HCT116 (cell line): ENCODE measurements at regions not wholly inside any gene's neighbourhood (a gene's known extent, or its start where the extent isn't known, plus 50 kb on each side); places are given as distances from the start of the nearest gene placed in this dataset.

Source experiments
- ATAC-seq: fragments of 200-7000 bp; cut with Tn5 transposase; 2 replicates; pipeline ENCODE4 v1.9.1; 2020; ENCODE audit warnings: mild to moderate bottlenecking, moderate library complexity
- BruUV-seq: library from RNA; stranded (reverse); fragments of 400-500 nt; replicated peaks from 2 replicates; lab custom pipeline; 2021; lab: Mats Ljungman, UMichigan
- CTCF ChIA-PET: fragments of 300-600 bp; sonication (Branson Sonifier 250); formaldehyde crosslinking; loops from one replicate; lab custom pipeline; 2021; ENCODE audit warnings: antibody characterized with exemption; lab: Charles Lee
- POLR2A ChIA-PET: fragments of 300-600, 350-600 bp; sonication (Branson Sonifier 250); formaldehyde crosslinking; loops from one replicate; lab custom pipeline; 2021; ENCODE audit warnings: antibody characterized with exemption; lab: Charles Lee
- RAD21 ChIA-PET, 2 experiments: fragments of 300-600 bp; sonication (Branson Sonifier 250); formaldehyde crosslinking; loops; one replicate each; lab custom pipeline; 2023; ENCODE audit warnings: low total read pairs in 2 of 2; ENCODE audit not compliant: uncharacterized antibody in 2 of 2, unreplicated experiment in 2 of 2, low non-redundant PET in 1 of 2; lab: Charles Lee
- DNase-seq: peaks from one replicate; pipeline ENCODE4 v3.0.0-alpha.2; 2010; ENCODE audit warnings: low read depth, low spot score
- H2AFZ ChIP-seq: fragments of 200-600 bp; shearing (Covaris generic), sonication (generic); 2 replicates; pipeline ENCODE4 v1.6.1; 2017; ENCODE audit warnings: low read depth, mixed run types, mixed read lengths, antibody characterized with exemption, low read length; ENCODE audit not compliant: poor library complexity, severe bottlenecking
- H3K27ac ChIP-seq: 2 replicates; pipeline ENCODE4 v1.5.1; 2012; ENCODE audit warnings: low read depth, low read length
- H3K27me3 ChIP-seq: fragments of 200-600 bp; sonication (generic); 2 replicates; pipeline ENCODE4 v1.6.1; 2016; ENCODE audit warnings: mixed run types, low read length, mixed read lengths; ENCODE audit not compliant: insufficient read depth
- H3K36me3 ChIP-seq, 2 experiments: fragments of 200-500 bp in 1 of 2; fragments of 200-600 bp in 1 of 2; sonication (Bioruptor generic) in 1 of 2; sonication (generic) in 1 of 2; 2 replicates each; pipeline versions ENCODE4 v1.5.1 to v1.6.1; 2014 to 2016; ENCODE audit warnings: low read length in 2 of 2, inconsistent platforms in 1 of 2, mixed read lengths in 1 of 2, mixed run types in 1 of 2; ENCODE audit not compliant: insufficient read depth in 2 of 2, control insufficient read depth in 1 of 2
- H3K4me1 ChIP-seq, 2 experiments: fragments of 200-600 bp in 1 of 2; sonication (generic) in 1 of 2; 2 replicates each; pipeline versions ENCODE4 v1.5.1 to v1.6.1; 2012 to 2017; ENCODE audit warnings: low read length in 2 of 2, inconsistent platforms in 1 of 2, mild to moderate bottlenecking in 1 of 2, mixed read lengths in 1 of 2, mixed run types in 1 of 2, moderate library complexity in 1 of 2; ENCODE audit not compliant: insufficient read depth in 2 of 2, control insufficient read depth in 1 of 2
- H3K4me2 ChIP-seq: fragments of 200-600 bp; sonication (generic); 2 replicates; pipeline ENCODE4 v1.6.1; 2017; ENCODE audit warnings: mixed run types, low read length, mixed read lengths
- H3K4me3 ChIP-seq, 2 experiments: fragments of 200-600 bp in 1 of 2; sonication (generic) in 1 of 2; replicated peaks in 1 of 2; 2 replicates each; pipeline ENCODE4 v1.5.1; 2011 to 2016; ENCODE audit warnings: low read length in 2 of 2, control low read depth in 1 of 2, low read depth in 1 of 2, mild to moderate bottlenecking in 1 of 2, mixed read lengths in 1 of 2, mixed run types in 1 of 2
- H3K79me2 ChIP-seq: fragments of 200-600 bp; sonication (generic); 2 replicates; pipeline ENCODE4 v1.6.1; 2017; ENCODE audit warnings: mild to moderate bottlenecking, mixed run types, low read length, moderate library complexity, mixed read lengths; ENCODE audit not compliant: insufficient read depth
- H3K9ac ChIP-seq: fragments of 200-600 bp; sonication (generic); 2 replicates; pipeline ENCODE4 v1.6.1; 2016; ENCODE audit warnings: low read length, mixed read lengths
- H3K9me2 ChIP-seq: fragments of 200-600 bp; sonication (generic), shearing (Covaris generic); 2 replicates; pipeline ENCODE4 v1.6.1; 2017; ENCODE audit warnings: mixed run types, mild to moderate bottlenecking, moderate library complexity; ENCODE audit not compliant: insufficient read depth
- H3K9me3 ChIP-seq, 2 experiments: fragments of 200-500 bp in 1 of 2; fragments of 200-600 bp in 1 of 2; sonication (Bioruptor generic) in 1 of 2; sonication (generic) in 1 of 2; 2 replicates each; pipeline ENCODE4 v1.6.1; 2014 to 2017; ENCODE audit warnings: low read length in 2 of 2, mixed read lengths in 2 of 2, inconsistent platforms in 1 of 2, low read depth in 1 of 2, mild to moderate bottlenecking in 1 of 2, mixed run types in 1 of 2, moderate library complexity in 1 of 2; ENCODE audit not compliant: control insufficient read depth in 1 of 2, insufficient read depth in 1 of 2
- H4K20me1 ChIP-seq: fragments of 200-600 bp; sonication (generic), shearing (Covaris generic); 2 replicates; pipeline ENCODE4 v1.6.1; 2017; ENCODE audit warnings: mixed run types, mild to moderate bottlenecking, moderate library complexity; ENCODE audit not compliant: insufficient read depth
- CBX3 ChIP-seq: IDR thresholded peaks from 2 replicates; pipeline ENCODE4 v1.6.1; 2012; ENCODE audit warnings: low read depth
- CEBPB ChIP-seq: IDR thresholded peaks from 2 replicates; pipeline ENCODE4 v1.6.1; 2012; ENCODE audit warnings: low read depth
- ELF1 ChIP-seq: IDR thresholded peaks from 2 replicates; pipeline ENCODE4 v1.6.1; 2012; ENCODE audit warnings: low read depth, borderline replicate concordance
- EZH2 ChIP-seq: fragments of 200-600 bp; sonication (generic); IDR thresholded peaks from 2 replicates; pipeline ENCODE4 v1.6.1; 2017; ENCODE audit warnings: antibody characterized with exemption, mixed run types
- EZH2phosphoT487 ChIP-seq: fragments of 200-600 bp; IDR thresholded peaks from 2 replicates; pipeline ENCODE4 v1.6.1; 2018; ENCODE audit warnings: antibody characterized with exemption, borderline replicate concordance
- JUND ChIP-seq: IDR thresholded peaks from 2 replicates; pipeline ENCODE4 v1.6.1; 2012
- POLR2A ChIP-seq: IDR thresholded peaks from 2 replicates; pipeline ENCODE4 v1.7.0; 2011; ENCODE audit warnings: borderline replicate concordance; ENCODE audit not compliant: insufficient read depth, insufficient read length; ENCODE audit errors: extremely low read depth
- POLR2AphosphoS5 ChIP-seq: IDR thresholded peaks from 2 replicates; pipeline ENCODE4 v1.6.1; 2011; ENCODE audit warnings: mild to moderate bottlenecking, low read depth, low read length, moderate library complexity
- RAD21 ChIP-seq: IDR thresholded peaks from 2 replicates; pipeline ENCODE4 v1.6.1; 2012; ENCODE audit warnings: low read depth, mild to moderate bottlenecking
- SIN3A ChIP-seq: IDR thresholded peaks from 2 replicates; pipeline ENCODE4 v1.6.1; 2012; ENCODE audit warnings: low read depth
- SP1 ChIP-seq: IDR thresholded peaks from 2 replicates; pipeline ENCODE4 v1.6.1; 2012; ENCODE audit warnings: low read depth
- SRF ChIP-seq: IDR thresholded peaks from 2 replicates; pipeline ENCODE4 v1.6.1; 2012; ENCODE audit warnings: low read depth
- TCF7L2 ChIP-seq: IDR thresholded peaks from 2 replicates; pipeline ENCODE4 v1.7.0; 2011; ENCODE audit warnings: borderline replicate concordance, inconsistent platforms; ENCODE audit not compliant: insufficient read depth, insufficient read length; ENCODE audit errors: extremely low read depth
- ZFX ChIP-seq: fragments of 450-650 bp; IDR thresholded peaks from 2 replicates; pipeline ENCODE4 v1.6.1; 2017
- intact Hi-C: fragments of 100-400 bp; cut with micrococcal nuclease; formaldehyde crosslinking; loops from 2 replicates; pipeline ENCODE4 v1.10.0; 2022
- TF ChIP-seq, protein P1 (sequence below): IDR thresholded peaks from 2 replicates; pipeline ENCODE4 v1.6.1; 2012
- TF ChIP-seq, protein P2 (sequence below): IDR thresholded peaks from 2 replicates; pipeline ENCODE4 v1.6.1; 2011; ENCODE audit warnings: mild to moderate bottlenecking, low read length, moderate library complexity; ENCODE audit not compliant: insufficient replicate concordance; ENCODE audit errors: extremely low read depth
- TF ChIP-seq, protein P3 (sequence below), 3 experiments: fragments of 200-600 bp in 1 of 3; sonication (generic) in 1 of 3; IDR thresholded peaks in 2 of 3; conservative IDR thresholded peaks in 1 of 3; 2 replicates each; pipeline ENCODE4 v1.5.1; 2012 to 2017; ENCODE audit warnings: low read depth in 2 of 3, low read length in 2 of 3, antibody characterized with exemption in 1 of 3, borderline replicate concordance in 1 of 3, control low read depth in 1 of 3, mild to moderate bottlenecking in 1 of 3, mixed read lengths in 1 of 3, mixed run types in 1 of 3, moderate library complexity in 1 of 3; ENCODE audit not compliant: insufficient read depth in 1 of 3

DNA sequence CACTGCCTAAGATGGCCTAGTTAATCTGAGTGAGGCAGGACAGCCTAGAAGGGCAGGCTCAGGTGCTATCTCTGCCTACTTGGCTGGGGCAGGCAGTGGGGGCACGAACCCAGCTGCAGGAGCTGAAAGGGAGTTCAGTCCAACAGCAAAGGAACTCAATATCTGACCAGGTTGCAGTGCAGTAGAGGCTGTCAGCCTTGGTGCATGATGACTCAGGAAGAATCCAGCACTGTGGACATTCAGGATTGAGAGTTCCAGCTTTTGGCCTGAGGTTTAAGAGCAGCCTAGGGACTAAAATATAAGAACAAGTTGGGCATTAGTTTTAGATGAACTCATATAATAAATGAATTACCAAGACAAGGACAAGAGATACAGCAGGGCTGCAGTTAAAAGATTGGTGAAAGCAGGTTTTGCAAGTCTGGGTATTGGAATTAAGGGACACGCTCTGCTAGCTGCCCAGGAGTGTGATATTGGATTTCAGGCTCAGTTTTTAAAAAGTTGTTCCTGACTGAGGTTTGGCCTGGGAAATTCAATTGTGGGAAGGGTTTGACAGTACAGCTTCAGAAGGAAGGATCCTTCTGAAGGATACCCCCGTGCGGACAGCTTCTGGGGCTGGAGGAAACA lies 64.7 kb upstream of the ATG10 start:
- H3K79me2 ChIP-seq: no peaks in the 10 kb centered on the region
- no peaks in the 10 kb centered on the region for H4K20me1 ChIP-seq
- BruUV-seq: no TSS peak
- no peak overlapping the region for H2AFZ ChIP-seq
- intact Hi-C loops: no loop called here
- CTCF ChIA-PET: interaction anchor here (1.6 kb wide), 1 partner anchor 259 kb away, joined by 3 read pairs; no protein-coding TSS in a partner anchor
- no peaks in the 10 kb centered on the region for H3K36me3 ChIP-seq
- H3K4me1 ChIP-seq: no peaks in the 10 kb centered on the region
- no peaks in the 10 kb centered on the region for H3K9me3 ChIP-seq
- H3K4me2 ChIP-seq: no peak overlapping the region
- DNase-seq (no peak), ATAC-seq (no peak)
- TF ChIP-seq SRF: no peak
- TF ChIP-seq RAD21: no peak
- TF ChIP-seq ELF1: no peak
- TF ChIP-seq ZFX: no peak
- TF ChIP-seq, protein P1, sequence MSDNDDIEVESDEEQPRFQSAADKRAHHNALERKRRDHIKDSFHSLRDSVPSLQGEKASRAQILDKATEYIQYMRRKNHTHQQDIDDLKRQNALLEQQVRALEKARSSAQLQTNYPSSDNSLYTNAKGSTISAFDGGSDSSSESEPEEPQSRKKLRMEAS: no peak
- TF ChIP-seq POLR2AphosphoS5: no peak
- TF ChIP-seq TCF7L2: no peak
- TF ChIP-seq JUND: no peak
- no peak for TF ChIP-seq POLR2A
- no peak for TF ChIP-seq CEBPB
- TF ChIP-seq, protein P2, sequence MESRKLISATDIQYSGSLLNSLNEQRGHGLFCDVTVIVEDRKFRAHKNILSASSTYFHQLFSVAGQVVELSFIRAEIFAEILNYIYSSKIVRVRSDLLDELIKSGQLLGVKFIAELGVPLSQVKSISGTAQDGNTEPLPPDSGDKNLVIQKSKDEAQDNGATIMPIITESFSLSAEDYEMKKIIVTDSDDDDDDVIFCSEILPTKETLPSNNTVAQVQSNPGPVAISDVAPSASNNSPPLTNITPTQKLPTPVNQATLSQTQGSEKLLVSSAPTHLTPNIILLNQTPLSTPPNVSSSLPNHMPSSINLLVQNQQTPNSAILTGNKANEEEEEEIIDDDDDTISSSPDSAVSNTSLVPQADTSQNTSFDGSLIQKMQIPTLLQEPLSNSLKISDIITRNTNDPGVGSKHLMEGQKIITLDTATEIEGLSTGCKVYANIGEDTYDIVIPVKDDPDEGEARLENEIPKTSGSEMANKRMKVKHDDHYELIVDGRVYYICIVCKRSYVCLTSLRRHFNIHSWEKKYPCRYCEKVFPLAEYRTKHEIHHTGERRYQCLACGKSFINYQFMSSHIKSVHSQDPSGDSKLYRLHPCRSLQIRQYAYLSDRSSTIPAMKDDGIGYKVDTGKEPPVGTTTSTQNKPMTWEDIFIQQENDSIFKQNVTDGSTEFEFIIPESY: no peak
- no peak for TF ChIP-seq SP1
- no peak for TF ChIP-seq EZH2
- no peak for TF ChIP-seq SIN3A
- TF ChIP-seq, protein P3, sequence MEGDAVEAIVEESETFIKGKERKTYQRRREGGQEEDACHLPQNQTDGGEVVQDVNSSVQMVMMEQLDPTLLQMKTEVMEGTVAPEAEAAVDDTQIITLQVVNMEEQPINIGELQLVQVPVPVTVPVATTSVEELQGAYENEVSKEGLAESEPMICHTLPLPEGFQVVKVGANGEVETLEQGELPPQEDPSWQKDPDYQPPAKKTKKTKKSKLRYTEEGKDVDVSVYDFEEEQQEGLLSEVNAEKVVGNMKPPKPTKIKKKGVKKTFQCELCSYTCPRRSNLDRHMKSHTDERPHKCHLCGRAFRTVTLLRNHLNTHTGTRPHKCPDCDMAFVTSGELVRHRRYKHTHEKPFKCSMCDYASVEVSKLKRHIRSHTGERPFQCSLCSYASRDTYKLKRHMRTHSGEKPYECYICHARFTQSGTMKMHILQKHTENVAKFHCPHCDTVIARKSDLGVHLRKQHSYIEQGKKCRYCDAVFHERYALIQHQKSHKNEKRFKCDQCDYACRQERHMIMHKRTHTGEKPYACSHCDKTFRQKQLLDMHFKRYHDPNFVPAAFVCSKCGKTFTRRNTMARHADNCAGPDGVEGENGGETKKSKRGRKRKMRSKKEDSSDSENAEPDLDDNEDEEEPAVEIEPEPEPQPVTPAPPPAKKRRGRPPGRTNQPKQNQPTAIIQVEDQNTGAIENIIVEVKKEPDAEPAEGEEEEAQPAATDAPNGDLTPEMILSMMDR (IDR thresholded peaks at IDR 0.05 in 2 of 3, conservative IDR thresholded peaks at IDR 0.05 in 1 of 3; ENCODE audit: borderline replicate concordance in 1 of 3, insufficient read depth in 1 of 3, low read depth in 2 of 3, low read length in 2 of 3): no peak
- no peak for TF ChIP-seq CBX3
- no peak for TF ChIP-seq EZH2phosphoT487
- POLR2A ChIA-PET: no interaction called here
- no peaks in the 10 kb centered on the region for H3K27me3 ChIP-seq
- no peak overlapping the region for H3K4me3 ChIP-seq
- RAD21 ChIA-PET: no interaction called here
- H3K9me2 ChIP-seq: no peaks in the 10 kb centered on the region
- H3K27ac ChIP-seq: no peak overlapping the region
- H3K9ac ChIP-seq: no peak overlapping the region
